H7 (cell line): ENCODE measurements at regions not wholly inside any gene's neighbourhood (a gene's known extent, or its start where the extent isn't known, plus 50 kb on each side); places are given as distances from the start of the nearest gene placed in this dataset.

ENCODE experiments used
- DNase-seq: peaks from one replicate; pipeline ENCODE4 v3.0.0; 2012
- H3K27me3 ChIP-seq: 2 replicates; pipeline ENCODE4 v1.6.0; 2011; ENCODE audit warnings: mild to moderate bottlenecking, low read length; ENCODE audit not compliant: control insufficient read depth, insufficient read depth
- H3K36me3 ChIP-seq: replicated peaks from 2 replicates; pipeline ENCODE4 v1.5.1; 2011; ENCODE audit warnings: low read length; ENCODE audit not compliant: control insufficient read depth, insufficient read depth
- H3K4me3 ChIP-seq: 2 replicates; pipeline ENCODE4 v1.5.1; 2011; ENCODE audit warnings: low read depth, mild to moderate bottlenecking, control low read depth, low read length, moderate library complexity; ENCODE audit not compliant: insufficient read depth

DNA sequence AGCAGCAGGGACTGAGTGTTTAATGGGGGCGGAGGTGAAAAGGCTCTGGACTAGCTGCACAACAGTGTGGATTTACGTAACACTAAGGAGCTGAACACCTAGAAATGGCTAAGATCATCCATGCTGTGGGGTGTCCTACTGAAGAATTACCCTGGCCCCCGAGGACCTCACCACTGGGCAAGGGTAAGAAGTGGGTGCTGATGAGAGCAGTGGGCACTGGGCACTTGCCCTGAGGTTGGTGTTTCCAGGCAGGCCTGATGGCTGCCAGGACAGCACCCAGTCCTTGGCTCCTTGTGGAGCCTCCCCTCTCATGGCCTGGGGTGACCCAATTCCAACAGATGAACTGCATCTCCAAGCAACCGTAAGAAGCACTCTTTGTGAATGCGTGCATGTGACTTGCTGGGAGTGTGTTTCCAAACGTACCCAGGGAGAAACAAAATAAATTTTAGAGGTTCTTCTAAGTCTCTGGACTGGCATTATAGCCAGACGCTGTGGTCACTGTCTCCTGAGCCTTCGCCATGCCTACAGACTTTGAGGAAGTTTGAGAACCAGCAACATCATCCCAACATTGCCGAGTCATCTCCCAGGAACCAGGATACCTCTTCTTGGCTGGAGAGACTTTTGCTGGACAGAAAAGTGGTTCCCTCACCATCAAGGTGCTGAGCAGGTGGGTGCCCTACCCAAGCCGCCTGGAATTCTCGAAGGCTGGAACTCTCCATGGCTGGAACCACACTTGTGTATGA is 245.9 kb downstream of the ERMARD start:
- no peaks in the 10 kb centered on the region for H3K36me3 ChIP-seq
- H3K4me3 ChIP-seq: no peak overlapping the region
- no peaks in the 10 kb centered on the region for H3K27me3 ChIP-seq
- peak; percentile 22 for DNase-seq

DNA sequence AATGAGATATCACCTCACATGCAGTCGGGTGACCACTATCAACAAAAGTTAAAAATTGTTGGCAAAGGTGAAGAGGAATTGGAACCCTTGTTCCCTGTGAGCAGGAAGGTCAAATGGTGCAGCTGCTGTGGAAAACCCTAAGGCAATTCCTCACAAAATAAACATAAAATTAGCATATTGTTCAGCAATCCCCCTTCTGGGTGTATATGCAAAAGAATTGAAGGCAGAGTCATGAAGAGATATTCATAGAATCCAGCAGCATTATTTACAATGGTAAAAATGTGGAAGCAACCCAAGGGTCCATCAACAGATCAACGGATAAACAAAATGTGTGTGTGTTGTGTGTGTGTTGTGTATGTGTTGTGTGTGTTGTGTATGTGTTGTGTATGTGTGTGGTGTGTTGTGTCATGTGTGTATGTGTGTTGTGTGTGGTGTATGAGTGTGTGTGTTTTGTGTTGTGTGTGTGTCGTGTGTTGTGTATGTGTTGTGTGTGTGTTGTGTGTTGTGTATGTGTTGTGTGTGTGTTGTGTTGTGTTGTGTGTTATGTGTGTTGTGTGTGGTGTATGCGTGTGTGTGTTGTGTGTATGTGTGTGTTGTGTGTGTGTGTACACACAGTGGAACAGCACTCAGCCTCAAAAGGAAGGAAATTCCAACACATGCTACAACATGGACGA is 245.1 kb downstream of the ERMARD start:
- DNase-seq: peak; percentile 20
- H3K36me3 ChIP-seq: no peaks in the 10 kb centered on the region
- no peak overlapping the region for H3K4me3 ChIP-seq
- H3K27me3 ChIP-seq: no peaks in the 10 kb centered on the region

DNA sequence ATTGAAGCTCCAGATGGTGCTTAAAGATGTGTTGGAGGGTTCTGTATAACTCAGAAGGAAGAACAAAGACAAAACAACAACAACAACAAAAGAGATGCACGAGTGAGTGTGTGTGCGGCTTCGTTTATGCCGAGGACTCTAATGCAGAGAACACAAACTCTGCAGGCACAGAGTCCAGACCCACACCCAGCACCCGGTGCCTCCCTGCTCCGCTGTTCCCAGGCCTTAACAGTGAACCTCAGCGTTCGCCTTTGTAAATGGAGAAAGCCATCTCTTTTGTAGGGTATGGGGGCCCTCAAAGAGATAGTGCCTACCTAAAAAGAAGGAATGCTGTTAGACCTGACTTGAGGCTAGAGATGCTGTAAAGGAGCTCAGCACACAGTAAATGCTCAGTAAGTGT is 243.3 kb downstream of the ERMARD start:
- Histone ChIP-seq H3K36me3 (no peaks in the 10 kb centered on the region), H3K4me3 (no peak overlapping the region), H3K27me3 (no peaks in the 10 kb centered on the region)
- peak; percentile 33 for DNase-seq

DNA sequence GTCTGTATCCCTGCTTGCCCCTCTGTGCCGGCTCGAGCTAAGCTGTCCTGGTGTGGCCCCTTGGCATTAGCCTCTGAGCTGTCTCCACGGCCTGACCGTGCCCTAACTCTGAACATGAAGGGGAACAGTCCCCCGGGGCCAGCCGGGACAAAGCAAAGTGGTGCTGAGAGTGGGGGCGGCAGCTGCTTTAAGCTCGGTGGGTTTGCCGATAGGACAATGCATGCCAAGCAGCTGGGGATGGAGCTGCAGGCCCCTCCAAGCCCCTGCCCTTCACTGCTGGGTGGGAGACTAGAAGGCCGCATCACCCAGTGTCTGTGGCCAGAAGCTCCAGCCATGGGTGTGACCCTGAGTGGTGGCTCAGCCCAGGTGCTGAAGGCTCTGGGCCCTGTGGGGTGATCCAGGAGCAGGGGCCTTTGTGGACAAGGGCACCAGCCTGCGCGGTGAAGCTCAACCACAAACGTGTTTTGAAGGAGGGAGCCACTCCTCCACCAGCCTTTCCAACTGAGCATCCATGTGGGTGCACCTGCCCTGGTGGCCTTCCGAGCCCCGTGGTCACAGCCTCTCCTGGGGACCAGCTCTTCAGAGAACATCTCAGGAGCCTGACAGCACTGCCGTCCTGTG is 242.5 kb downstream of the ERMARD start:
- peak; percentile 35 for DNase-seq
- Histone ChIP-seq H3K27me3 (no peaks in the 10 kb centered on the region), H3K4me3 (no peak overlapping the region), H3K36me3 (no peaks in the 10 kb centered on the region)

DNA sequence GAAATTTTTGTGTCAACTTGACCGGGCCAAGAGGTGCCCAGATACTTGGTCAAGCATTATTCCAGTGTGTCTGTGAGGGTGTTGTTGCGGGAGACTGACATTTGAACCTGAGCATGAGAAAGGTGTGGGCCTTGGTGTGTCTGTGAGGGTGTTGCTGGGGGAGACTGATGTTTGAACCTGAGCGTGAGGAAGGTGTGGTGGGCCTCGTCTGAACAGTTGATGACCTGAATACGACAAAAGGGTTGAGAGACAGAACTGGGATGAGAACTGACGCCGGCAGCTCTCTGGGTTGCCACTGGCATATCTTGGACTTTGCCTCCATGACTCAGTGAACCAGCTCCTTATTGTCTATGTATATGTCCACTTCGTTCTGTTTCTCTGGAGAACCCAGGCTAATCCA is 240.5 kb downstream of the ERMARD start:
- peak; percentile 21 for DNase-seq
- H3K4me3 ChIP-seq: no peak overlapping the region
- no peaks in the 10 kb centered on the region for H3K27me3 ChIP-seq
- no peaks in the 10 kb centered on the region for H3K36me3 ChIP-seq

DNA sequence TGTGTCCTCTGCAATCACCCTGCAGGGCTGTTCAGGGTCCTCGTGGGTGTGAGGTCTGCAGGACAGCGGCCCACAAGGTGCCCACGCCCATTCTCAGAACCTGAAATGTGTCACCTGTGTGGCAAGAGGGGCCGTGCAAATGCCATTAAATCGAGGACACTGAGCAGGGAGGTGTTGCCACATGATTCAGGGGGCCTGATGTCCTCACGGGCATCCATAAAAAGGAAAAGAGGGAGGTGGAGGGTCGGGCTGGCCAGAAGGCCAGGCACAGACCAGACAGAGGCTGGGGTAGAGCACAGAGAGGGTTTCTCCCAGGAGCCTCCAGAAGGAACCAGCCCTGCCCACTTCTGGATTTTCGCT is 239.6 kb downstream of the ERMARD start:
- no peak overlapping the region for H3K4me3 ChIP-seq
- no peaks in the 10 kb centered on the region for H3K36me3 ChIP-seq
- H3K27me3 ChIP-seq: no peaks in the 10 kb centered on the region
- DNase-seq: peak; percentile 25

DNA sequence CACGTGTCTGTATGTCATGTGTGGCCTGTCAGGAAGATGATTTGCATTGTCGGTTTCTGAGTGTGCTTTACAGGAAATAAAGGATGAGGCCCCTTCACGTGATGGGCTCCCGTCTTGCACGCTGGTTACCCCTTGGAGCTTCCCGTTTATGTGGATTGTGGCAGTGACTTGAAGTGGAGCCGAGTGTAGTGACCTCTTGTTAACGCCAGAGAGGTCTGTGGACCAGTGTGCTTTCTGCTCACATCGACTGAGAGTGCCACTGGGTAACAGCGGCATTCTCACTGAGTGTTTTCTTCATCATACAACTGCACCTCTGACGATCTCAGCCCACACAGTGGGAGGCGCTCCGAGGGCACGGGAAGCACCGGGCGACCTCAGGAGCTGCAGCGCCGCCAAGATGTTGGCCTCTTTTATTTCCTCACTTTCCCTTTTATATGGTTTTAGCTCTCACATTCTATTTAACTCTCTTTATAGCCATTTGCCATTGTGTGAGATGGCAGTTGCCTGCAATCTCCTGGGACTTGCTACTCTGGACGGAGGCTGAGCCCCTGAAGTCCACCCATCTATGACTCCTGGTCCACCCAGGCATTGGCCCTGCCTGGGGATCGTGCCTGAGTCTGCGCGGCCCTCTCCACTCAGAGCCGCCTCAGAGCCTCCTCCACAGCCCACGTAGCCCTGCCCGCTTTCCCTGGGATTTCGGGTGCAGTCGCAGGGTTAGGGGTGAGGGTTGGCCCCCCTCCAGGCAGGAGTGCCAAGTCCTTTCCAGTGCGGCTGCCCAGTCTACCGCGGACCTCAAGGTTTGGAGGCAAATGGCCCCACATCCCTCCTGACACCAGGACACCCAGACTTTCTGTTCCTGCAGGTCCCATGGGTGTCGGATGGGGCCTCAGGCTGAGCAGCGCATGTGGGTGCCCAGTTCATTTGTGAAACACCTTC is 238.9 kb downstream of the ERMARD start:
- H3K36me3 ChIP-seq: no peaks in the 10 kb centered on the region
- H3K4me3 ChIP-seq: no peak overlapping the region
- no peaks in the 10 kb centered on the region for H3K27me3 ChIP-seq
- no peak for DNase-seq

DNA sequence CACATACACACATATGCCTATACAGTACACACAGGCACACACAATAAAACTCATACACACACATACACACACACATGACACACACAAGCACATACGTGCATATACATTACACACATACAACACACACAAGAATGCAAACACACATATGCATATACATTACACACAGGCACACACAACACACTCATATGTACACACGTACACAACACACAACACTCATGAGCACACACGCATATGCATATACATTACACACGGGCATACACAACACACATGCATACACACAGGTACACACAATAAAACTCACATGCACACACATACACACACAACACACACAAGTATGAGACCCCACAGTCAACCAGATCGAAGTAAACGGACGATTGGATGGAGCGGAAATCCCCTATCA is 238.2 kb downstream of the ERMARD start:
- H3K36me3 ChIP-seq: no peaks in the 10 kb centered on the region
- H3K27me3 ChIP-seq: no peaks in the 10 kb centered on the region
- no peak for DNase-seq
- H3K4me3 ChIP-seq: no peak overlapping the region

DNA sequence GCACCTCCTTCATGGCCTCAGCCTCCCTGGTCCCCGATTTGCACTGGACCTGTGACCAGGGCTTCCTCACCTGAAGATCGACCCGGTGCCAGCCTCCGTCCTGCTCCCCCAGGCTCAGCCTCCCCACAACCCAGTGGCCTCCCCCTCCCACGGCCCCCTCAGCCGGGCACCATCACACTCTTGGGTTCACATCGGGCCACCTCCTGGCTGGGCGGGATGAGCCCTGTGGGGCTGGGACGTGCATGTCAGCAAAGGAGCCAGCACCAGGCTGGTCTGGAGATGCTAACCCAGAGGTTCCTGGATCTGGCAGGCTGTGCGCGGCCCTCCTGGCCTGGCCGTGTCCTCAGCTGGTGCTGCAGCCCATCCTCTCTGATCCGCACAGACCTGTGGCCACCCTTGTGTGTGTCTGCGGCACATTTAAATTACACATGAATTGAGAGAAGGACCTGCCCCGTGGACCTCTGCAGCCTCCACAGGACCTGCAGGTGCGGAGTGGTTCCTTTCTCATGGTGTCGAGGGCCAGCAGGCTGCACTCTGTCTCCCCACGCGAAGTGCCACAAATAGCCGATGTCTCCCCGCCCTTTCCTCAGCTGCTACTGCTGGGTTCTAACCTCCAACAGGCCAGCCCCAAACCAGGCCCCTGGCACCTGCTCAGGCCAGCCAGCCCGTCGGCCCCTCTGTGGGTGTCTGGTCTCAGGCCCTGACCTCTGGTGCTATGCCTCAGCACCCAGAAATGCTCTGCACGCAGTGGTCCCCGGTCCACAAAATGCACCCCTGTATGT is 237.5 kb downstream of the ERMARD start:
- no peak overlapping the region for H3K4me3 ChIP-seq
- no peaks in the 10 kb centered on the region for H3K27me3 ChIP-seq
- no peaks in the 10 kb centered on the region for H3K36me3 ChIP-seq
- DNase-seq: no peak

DNA sequence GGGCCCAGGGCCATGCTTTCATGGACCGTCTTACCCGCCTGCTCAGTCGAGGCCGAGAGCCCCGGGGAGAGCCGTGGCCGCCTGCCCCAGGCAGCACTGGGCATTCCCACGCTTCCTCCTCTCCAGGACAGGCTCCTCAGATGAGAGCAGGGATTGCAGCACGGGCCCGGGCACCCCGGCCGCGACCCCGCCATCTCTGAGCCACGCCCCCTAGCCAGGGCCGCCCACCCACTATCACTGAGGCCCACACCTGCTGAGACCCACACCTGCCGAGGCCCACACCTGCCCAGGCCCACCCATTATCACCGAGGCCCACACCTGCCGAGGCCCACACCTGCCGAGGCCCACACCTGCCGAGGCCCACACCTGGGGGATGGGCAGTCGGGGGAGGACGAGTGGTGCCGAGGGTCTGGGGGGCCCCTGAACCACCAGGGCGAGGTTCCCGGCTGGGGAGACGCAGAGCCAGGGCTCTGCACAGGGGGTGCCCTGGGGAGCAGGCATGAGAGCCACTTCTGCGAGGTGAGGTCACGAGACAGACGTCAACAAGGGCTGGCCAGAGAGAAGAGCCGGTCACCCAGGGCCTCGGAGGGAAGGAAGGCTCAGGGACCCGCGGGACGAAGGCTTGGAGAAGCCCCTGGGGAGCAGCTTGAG is 235.6 kb downstream of the ERMARD start:
- Histone ChIP-seq H3K27me3 (no peaks in the 10 kb centered on the region), H3K4me3 (no peak overlapping the region), H3K36me3 (no peaks in the 10 kb centered on the region)
- no peak for DNase-seq

DNA sequence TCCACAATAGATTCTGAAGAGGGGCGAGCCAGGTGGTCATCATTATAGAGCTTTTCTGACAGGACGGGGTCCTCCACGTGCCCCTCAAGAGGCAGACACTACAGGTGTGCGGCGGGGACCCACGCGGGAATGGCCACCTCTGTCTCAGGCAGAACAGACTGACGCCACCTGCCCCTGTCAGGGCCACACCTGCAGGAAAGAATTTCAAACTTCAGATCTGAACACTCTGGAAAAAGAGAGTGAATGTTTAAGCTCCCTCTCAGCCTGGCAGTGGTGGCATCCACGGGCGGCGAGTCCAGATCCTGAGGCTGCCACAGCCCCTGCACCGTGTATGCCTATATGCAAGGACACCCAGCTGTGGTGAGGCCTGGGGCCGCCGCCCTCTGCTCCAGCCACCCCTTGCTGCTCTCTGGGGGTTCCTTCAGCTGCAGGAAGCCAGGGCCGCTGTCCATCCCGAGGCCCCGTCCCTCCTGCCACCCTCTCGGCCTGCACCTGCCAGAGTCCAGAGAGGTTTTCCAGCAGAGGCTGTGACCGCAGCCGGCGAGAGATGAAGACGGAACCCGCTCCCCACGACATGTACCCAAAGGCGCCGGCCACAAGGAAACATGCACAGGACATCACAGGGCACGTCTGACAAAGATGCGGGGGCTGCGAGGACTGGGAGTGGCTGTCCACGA is 234.9 kb downstream of the ERMARD start:
- H3K27me3 ChIP-seq: no peaks in the 10 kb centered on the region
- H3K4me3 ChIP-seq: no peak overlapping the region
- no peak for DNase-seq
- no peaks in the 10 kb centered on the region for H3K36me3 ChIP-seq

DNA sequence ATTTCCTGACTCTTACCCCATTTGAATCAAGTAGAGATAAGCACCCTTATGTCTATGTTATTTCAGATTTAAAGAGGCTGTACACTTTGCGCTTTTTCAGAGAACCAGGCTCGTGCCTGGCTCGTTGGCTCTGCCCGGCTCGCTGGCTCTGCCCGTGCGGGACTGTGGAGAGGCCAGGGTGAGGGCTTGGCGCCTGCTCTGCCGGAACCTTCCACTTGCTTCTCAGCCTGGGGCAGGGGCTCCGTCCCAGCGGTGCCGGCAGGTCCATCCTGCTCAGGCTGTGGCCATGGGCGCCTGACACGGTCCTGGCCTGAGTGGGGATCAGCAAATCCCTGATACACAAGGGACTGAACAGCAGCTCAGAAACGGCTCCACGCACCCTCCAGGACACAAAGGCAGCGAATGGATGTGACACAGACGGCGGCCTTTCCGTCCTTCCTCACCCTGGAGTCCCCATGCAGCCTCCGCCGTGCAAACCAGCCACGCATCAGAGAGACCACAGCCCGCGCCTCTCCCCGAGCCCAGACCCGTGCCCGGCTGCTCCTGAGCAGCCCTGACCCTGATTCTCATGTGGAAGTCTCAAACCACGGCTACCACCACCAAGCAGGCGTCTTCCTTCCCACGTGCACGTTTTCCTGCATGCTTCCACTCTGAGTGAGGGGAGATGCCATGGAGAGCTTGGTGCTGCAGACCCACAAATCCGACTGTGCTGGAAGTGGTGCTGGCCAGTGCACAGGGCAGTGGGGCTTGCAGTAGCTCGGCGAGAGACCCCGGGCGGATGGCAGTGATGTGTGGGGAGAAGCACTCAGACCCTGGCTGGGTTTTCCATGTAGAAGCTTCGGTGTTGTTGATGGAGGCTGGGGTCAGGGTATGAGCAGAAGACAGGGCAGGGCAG is 233.9 kb downstream of the ERMARD start:
- Histone ChIP-seq H3K4me3 (no peak overlapping the region), H3K27me3 (no peaks in the 10 kb centered on the region), H3K36me3 (no peaks in the 10 kb centered on the region)
- no peak for DNase-seq
